Hepatocyte (in vitro differentiated cells): ENCODE measurements at regions not wholly inside any gene's neighbourhood (a gene's known extent, or its start where the extent isn't known, plus 50 kb on each side); places are given as distances from the start of the nearest gene placed in this dataset.

Experiments
- DNase-seq: peaks from one replicate; pipeline ENCODE4 v3.0.0-alpha.2; 2016; ENCODE audit warnings: low spot score
- H2AFZ ChIP-seq: fragments of 200-600 bp; sonication (generic); 2 replicates; pipeline ENCODE4 v1.6.0; 2016; ENCODE audit warnings: antibody characterized with exemption, mild to moderate bottlenecking
- H3K27ac ChIP-seq: fragments of 200-600 bp; sonication (generic); 2 replicates; pipeline ENCODE4 v1.5.1; 2016; ENCODE audit warnings: mild to moderate bottlenecking
- H3K27me3 ChIP-seq: fragments of 200-600 bp; sonication (generic); 2 replicates; pipeline ENCODE4 v1.6.1; 2016
- H3K36me3 ChIP-seq: fragments of 200-600 bp; sonication (generic); replicated peaks from 2 replicates; pipeline ENCODE4 v1.5.1; 2016; ENCODE audit warnings: low read depth; ENCODE audit not compliant: insufficient read depth
- H3K4me1 ChIP-seq: fragments of 200-600 bp; sonication (generic); 2 replicates; pipeline ENCODE4 v1.5.1; 2016; ENCODE audit warnings: mild to moderate bottlenecking, moderate library complexity; ENCODE audit not compliant: insufficient read depth
- H3K4me2 ChIP-seq: fragments of 200-600 bp; sonication (generic); 2 replicates; pipeline ENCODE4 v1.6.0; 2016
- H3K4me3 ChIP-seq: fragments of 200-600 bp; sonication (generic); 2 replicates; pipeline ENCODE4 v1.5.1; 2016; ENCODE audit warnings: mild to moderate bottlenecking
- H3K79me2 ChIP-seq: fragments of 200-600 bp; sonication (generic); 2 replicates; pipeline ENCODE4 v1.6.0; 2017; ENCODE audit warnings: mild to moderate bottlenecking
- H3K9me2 ChIP-seq: fragments of 200-600 bp; sonication (generic); replicated peaks from 2 replicates; pipeline ENCODE4 v1.6.0; 2017; ENCODE audit warnings: mild to moderate bottlenecking; ENCODE audit not compliant: insufficient read depth
- H3K9me3 ChIP-seq: fragments of 200-600 bp; sonication (generic); 2 replicates; pipeline ENCODE4 v1.5.1; 2016; ENCODE audit warnings: low read depth, mild to moderate bottlenecking
- H4K20me1 ChIP-seq: fragments of 200-600 bp; sonication (generic); 2 replicates; pipeline ENCODE4 v1.6.0; 2016; ENCODE audit warnings: mild to moderate bottlenecking; ENCODE audit not compliant: insufficient read depth, poor library complexity, severe bottlenecking
- EZH2 ChIP-seq: fragments of 200-600 bp; sonication (generic); IDR thresholded peaks from 2 replicates; pipeline ENCODE4 v1.6.1; 2016; ENCODE audit warnings: antibody characterized with exemption, mild to moderate bottlenecking, borderline replicate concordance
- EZH2phosphoT487 ChIP-seq: fragments of 200-600 bp; sonication (generic); IDR thresholded peaks from one replicate; pipeline ENCODE4 v1.6.1; 2018; ENCODE audit warnings: antibody characterized with exemption, mild to moderate bottlenecking, low read depth, moderate library complexity; ENCODE audit not compliant: unreplicated experiment, severe bottlenecking
- WGBS: methylation state at CpG from one replicate; pipeline ENCODE4 v1.1.6; 2016; ENCODE audit warnings: low lambda C conversion rate; ENCODE audit errors: missing lambda C conversion rate; 5-methylcytosine and 5-hydroxymethylcytosine counted together
- TF ChIP-seq, protein P1 (sequence below): fragments of 200-600 bp; sonication (generic); IDR thresholded peaks from 2 replicates; pipeline ENCODE4 v1.5.1; 2016; ENCODE audit warnings: antibody characterized with exemption, mild to moderate bottlenecking; ENCODE audit not compliant: poor library complexity

DNA sequence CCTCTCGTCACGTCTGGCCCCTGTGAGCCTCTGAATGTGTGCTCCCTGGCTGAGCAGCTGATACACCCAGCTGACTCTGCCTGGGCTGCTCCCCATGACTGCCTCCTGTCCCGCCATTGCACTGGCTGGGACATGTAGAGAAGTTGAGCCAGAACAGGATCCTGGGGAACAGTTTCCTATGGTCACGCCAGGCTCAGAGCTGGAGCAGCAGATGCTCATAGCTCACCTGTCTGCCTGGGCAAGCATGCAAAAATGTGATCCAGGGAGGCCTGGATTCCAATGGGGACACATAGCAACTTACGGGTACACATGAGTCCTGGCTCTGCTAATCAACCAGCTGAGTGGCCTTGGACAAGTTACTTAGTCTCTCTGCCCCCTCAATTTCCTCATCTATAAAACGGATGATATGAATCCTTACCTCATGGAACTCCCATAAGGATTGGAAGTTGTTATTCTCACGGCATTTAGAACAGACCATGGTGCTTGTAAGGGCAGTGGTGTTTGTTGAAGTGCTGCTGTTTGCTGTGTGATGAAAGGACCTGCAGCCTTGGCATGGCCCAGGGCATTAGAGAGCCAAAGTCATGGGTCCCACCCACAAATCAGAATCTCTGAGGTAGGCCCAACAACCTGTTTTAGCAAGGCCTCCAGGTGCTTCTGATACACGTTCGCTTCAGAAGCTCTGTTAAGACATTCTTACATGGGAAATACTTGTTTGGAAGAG lies 150.3 kb upstream of the VANGL1 start:
- no peaks in the 10 kb centered on the region for H3K27me3 ChIP-seq
- H3K9me3 ChIP-seq: no peaks in the 10 kb centered on the region
- H4K20me1 ChIP-seq: no peaks in the 10 kb centered on the region
- H3K4me1 ChIP-seq: no peaks in the 10 kb centered on the region
- no peaks in the 10 kb centered on the region for H3K36me3 ChIP-seq
- WGBS: 96% methylated on average over 9 of the region's 9 CpGs
- H3K79me2 ChIP-seq: no peaks in the 10 kb centered on the region
- no peak for TF ChIP-seq EZH2
- no peak for TF ChIP-seq EZH2phosphoT487
- TF ChIP-seq, protein P1, sequence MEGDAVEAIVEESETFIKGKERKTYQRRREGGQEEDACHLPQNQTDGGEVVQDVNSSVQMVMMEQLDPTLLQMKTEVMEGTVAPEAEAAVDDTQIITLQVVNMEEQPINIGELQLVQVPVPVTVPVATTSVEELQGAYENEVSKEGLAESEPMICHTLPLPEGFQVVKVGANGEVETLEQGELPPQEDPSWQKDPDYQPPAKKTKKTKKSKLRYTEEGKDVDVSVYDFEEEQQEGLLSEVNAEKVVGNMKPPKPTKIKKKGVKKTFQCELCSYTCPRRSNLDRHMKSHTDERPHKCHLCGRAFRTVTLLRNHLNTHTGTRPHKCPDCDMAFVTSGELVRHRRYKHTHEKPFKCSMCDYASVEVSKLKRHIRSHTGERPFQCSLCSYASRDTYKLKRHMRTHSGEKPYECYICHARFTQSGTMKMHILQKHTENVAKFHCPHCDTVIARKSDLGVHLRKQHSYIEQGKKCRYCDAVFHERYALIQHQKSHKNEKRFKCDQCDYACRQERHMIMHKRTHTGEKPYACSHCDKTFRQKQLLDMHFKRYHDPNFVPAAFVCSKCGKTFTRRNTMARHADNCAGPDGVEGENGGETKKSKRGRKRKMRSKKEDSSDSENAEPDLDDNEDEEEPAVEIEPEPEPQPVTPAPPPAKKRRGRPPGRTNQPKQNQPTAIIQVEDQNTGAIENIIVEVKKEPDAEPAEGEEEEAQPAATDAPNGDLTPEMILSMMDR: no peak
- H3K4me2 ChIP-seq: no peak overlapping the region
- H2AFZ ChIP-seq: no peak overlapping the region
- H3K4me3 ChIP-seq: no peak overlapping the region
- H3K9me2 ChIP-seq: no peaks in the 10 kb centered on the region
- DNase-seq: no peak
- H3K27ac ChIP-seq: no peak overlapping the region

DNA sequence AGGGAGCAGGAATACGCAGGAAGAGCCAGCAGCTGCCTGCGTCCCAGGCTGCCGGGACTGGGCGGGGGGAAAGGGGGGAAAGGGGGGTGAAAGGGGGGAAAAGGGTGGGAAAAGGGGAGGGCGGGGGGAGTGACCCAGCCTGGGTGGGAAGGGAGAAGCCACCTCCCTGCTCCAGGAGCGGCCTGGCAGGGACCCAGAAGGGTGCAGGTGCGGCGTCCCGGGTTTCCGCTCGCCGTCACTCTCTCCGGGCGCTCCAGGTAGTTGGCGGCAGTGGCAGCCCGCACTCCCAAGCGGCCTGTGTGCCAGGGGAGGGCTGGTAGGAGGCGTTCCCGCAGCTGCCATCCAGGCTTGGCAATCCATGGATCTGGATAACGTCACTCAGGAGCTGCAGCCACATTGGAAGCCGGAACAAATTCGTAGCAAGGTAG lies 141.0 kb upstream of the NGF start:
- H3K79me2 ChIP-seq: no peaks in the 10 kb centered on the region
- no peaks in the 10 kb centered on the region for H3K36me3 ChIP-seq
- DNase-seq: no peak
- no peak overlapping the region for H3K4me3 ChIP-seq
- H3K27ac ChIP-seq: no peak overlapping the region
- H2AFZ ChIP-seq: no peak overlapping the region
- H3K9me3 ChIP-seq: no peaks in the 10 kb centered on the region
- no peaks in the 10 kb centered on the region for H3K9me2 ChIP-seq
- no peak overlapping the region for H3K4me2 ChIP-seq
- no peaks in the 10 kb centered on the region for H3K4me1 ChIP-seq
- no peaks in the 10 kb centered on the region for H3K27me3 ChIP-seq
- 83% methylated on average over 18 of the region's 22 CpGs for WGBS
- H4K20me1 ChIP-seq: no peaks in the 10 kb centered on the region
- no peak for TF ChIP-seq EZH2phosphoT487
- TF ChIP-seq, protein P1: no peak
- no peak for TF ChIP-seq EZH2

DNA sequence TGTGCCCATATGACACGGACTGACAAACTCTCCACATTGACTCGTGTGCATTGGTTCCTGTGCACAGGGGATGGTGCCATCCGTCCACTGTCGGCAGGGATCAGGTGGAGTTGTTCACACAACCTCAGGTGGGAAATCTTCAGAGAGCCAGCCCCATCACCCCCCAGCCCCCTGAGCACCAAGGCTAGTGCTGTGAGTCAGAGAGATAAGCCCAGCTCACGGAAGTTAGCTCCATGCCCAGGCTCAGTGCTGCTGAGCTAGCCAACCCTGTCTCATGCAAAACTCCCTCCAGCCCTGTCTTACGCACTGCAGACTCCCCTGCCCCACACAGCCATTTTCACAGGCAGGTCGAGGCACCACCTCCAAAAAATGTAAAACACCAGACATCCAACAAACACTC lies 139.0 kb upstream of the NGF start:
- Histone ChIP-seq H3K27ac (no peak overlapping the region), H3K4me3 (no peak overlapping the region), H3K9me2 (no peaks in the 10 kb centered on the region), H3K4me2 (no peak overlapping the region), H3K79me2 (no peaks in the 10 kb centered on the region), H3K9me3 (no peaks in the 10 kb centered on the region), H3K27me3 (no peaks in the 10 kb centered on the region), H4K20me1 (no peaks in the 10 kb centered on the region), H3K36me3 (no peaks in the 10 kb centered on the region), H2AFZ (no peak overlapping the region), H3K4me1 (no peaks in the 10 kb centered on the region)
- no peak for DNase-seq
- 92% methylated on average over 7 of the region's 7 CpGs for WGBS
- TF ChIP-seq, protein P1: no peak
- TF ChIP-seq EZH2 (no peak), EZH2phosphoT487 (no peak)
